HFFc6 (cell line): ENCODE measurements at regions not wholly inside any gene's neighbourhood (a gene's known extent, or its start where the extent isn't known, plus 50 kb on each side); places are given as distances from the start of the nearest gene placed in this dataset.

Experiments used
- DNase-seq: peaks from one replicate; pipeline ENCODE4 v3.0.0-alpha.2; 2018
- H3K27ac Mint-ChIP-seq: 2 replicates; pipeline ENCODE4 v1.8.0; 2020; ENCODE audit warnings: mild to moderate bottlenecking, mixed read lengths
- H3K27me3 Mint-ChIP-seq: 2 replicates; pipeline ENCODE4 v1.8.0; 2021; ENCODE audit warnings: mild to moderate bottlenecking, moderate library complexity, mixed read lengths; ENCODE audit not compliant: insufficient read depth
- H3K36me3 Mint-ChIP-seq: 2 replicates; pipeline ENCODE4 v1.8.0; 2021; ENCODE audit warnings: low read depth, mixed read lengths
- H3K4me1 Mint-ChIP-seq: 2 replicates; pipeline ENCODE4 v1.8.0; 2020; ENCODE audit warnings: low read depth, mixed read lengths
- H3K4me3 Mint-ChIP-seq: 2 replicates; pipeline ENCODE4 v1.8.0; 2020; ENCODE audit warnings: mild to moderate bottlenecking, moderate library complexity, mixed read lengths
- H3K9me3 Mint-ChIP-seq: 2 replicates; pipeline ENCODE4 v1.8.0; 2020; ENCODE audit warnings: mild to moderate bottlenecking, mixed read lengths
- TF ChIP-seq, protein P1 (sequence below): fragments of 200-600 bp; sonication (generic); IDR thresholded peaks from 2 replicates; pipeline ENCODE4 v1.5.0; 2021; ENCODE audit warnings: antibody characterized with exemption, mild to moderate bottlenecking

DNA sequence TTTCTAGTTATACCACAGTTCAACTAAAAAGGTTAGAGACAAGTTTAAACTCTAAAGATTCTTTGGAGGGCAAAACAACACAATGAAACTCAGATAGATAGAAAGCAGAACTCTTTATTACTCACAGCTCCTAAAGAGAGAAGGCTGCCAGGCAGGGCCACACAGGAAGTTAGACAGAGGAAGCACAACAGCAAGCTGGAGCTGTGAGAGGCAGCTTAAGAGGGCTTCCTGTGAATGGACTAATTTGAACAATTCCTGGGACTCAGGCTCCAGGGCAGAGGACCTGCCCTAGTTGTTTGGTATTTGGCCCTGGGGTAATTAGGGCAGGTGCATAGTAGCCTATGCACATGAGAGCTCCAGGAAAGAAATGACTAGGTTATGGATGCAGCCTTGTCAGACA, 803.6 kb downstream of the DIAPH3 start:
- H3K27me3 Mint-ChIP-seq = peaks cover 8% of the 10 kb centered on the region
- peaks cover 6% of the 10 kb centered on the region; the same call in 1 of the 2 replicates for H3K4me1 Mint-ChIP-seq
- H3K9me3 Mint-ChIP-seq = no peaks in the 10 kb centered on the region
- no peak overlapping the region for H3K4me3 Mint-ChIP-seq
- no peaks in the 10 kb centered on the region for H3K36me3 Mint-ChIP-seq
- DNase-seq = no peak
- H3K27ac Mint-ChIP-seq = no peak overlapping the region
- TF ChIP-seq, protein P1, sequence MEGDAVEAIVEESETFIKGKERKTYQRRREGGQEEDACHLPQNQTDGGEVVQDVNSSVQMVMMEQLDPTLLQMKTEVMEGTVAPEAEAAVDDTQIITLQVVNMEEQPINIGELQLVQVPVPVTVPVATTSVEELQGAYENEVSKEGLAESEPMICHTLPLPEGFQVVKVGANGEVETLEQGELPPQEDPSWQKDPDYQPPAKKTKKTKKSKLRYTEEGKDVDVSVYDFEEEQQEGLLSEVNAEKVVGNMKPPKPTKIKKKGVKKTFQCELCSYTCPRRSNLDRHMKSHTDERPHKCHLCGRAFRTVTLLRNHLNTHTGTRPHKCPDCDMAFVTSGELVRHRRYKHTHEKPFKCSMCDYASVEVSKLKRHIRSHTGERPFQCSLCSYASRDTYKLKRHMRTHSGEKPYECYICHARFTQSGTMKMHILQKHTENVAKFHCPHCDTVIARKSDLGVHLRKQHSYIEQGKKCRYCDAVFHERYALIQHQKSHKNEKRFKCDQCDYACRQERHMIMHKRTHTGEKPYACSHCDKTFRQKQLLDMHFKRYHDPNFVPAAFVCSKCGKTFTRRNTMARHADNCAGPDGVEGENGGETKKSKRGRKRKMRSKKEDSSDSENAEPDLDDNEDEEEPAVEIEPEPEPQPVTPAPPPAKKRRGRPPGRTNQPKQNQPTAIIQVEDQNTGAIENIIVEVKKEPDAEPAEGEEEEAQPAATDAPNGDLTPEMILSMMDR = no peak

DNA sequence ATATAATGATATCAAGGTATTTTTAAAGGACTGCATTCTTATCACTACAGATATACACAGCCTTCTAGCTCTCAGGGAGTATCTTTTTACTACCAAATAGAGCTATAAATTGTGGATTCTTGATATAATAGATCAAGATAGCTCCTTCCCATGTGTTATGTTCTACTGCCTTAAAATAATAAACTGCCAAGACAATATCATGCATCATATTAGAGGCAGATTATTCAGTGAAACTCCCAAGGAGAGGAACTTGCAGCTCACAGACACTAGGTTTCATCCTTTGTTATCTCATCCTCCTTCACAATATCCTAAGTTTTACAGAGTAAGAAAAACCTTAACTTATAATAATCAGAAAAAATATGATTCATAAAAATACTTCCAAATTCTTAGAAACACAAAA, 802.8 kb downstream of the DIAPH3 start:
- Mint-ChIP-seq H3K4me3 (no peak overlapping the region), H3K9me3 (no peaks in the 10 kb centered on the region), H3K27ac (no peak overlapping the region), H3K4me1 (peaks cover 6% of the 10 kb centered on the region; the same call in 1 of the 2 replicates), H3K36me3 (no peaks in the 10 kb centered on the region), H3K27me3 (peaks cover 8% of the 10 kb centered on the region)
- no peak for DNase-seq
- TF ChIP-seq, protein P1 = no peak

DNA sequence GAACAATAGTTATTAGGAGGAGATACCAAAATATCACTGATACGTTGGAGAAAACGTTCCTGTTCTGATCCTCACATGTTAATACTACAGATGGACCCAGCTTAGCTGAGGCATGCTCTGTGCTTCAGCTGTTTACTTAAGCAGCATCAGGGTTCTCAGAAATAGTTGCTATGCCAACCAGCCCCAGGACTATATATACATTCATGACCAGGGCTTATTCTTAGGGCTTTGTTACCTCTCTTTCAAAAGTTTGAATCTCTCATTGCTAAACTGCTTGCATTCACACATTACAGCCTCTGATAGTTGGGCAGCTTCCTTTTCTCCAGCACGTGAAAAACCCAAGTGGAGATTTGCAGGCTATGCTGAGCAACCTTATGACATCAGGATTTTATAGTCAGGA, 800.4 kb downstream of the DIAPH3 start:
- peaks cover 10% of the 10 kb centered on the region for H3K27me3 Mint-ChIP-seq
- H3K4me1 Mint-ChIP-seq = no peaks in the 10 kb centered on the region; the same call in 1 of the 2 replicates
- DNase-seq = no peak

DNA sequence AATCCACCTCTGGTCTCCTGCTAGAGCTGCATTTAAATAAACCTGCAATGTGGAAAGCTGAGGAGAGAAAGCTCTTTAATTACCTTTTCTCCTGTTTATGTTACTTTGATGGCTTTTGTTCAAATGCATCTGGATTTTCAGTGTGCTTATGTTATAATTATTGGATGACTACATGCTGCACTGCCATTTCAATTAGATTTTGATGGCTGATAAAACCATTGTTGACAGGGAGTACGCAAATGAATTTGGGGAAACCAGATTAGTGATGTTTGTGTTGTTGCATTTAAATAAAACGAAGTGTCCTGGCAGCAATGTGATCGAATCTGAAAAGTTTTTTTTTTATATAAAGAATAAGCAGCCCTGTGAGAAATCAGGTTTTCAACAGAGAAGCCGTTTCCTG, 799.8 kb downstream of the DIAPH3 start:
- peaks cover 10% of the 10 kb centered on the region for H3K27me3 Mint-ChIP-seq
- no peak overlapping the region for H3K4me3 Mint-ChIP-seq
- H3K4me1 Mint-ChIP-seq = no peaks in the 10 kb centered on the region; the same call in 1 of the 2 replicates
- no peaks in the 10 kb centered on the region for H3K36me3 Mint-ChIP-seq
- no peak for DNase-seq
- TF ChIP-seq, protein P1 = no peak
- H3K9me3 Mint-ChIP-seq = no peaks in the 10 kb centered on the region
- no peak overlapping the region for H3K27ac Mint-ChIP-seq

More for the DNA sequence above, 800.4 kb downstream of the DIAPH3 start:
- Mint-ChIP-seq H3K9me3 (no peaks in the 10 kb centered on the region), H3K4me3 (no peak overlapping the region), H3K27ac (no peak overlapping the region), H3K36me3 (no peaks in the 10 kb centered on the region)
- TF ChIP-seq, protein P1 = no peak

DNA sequence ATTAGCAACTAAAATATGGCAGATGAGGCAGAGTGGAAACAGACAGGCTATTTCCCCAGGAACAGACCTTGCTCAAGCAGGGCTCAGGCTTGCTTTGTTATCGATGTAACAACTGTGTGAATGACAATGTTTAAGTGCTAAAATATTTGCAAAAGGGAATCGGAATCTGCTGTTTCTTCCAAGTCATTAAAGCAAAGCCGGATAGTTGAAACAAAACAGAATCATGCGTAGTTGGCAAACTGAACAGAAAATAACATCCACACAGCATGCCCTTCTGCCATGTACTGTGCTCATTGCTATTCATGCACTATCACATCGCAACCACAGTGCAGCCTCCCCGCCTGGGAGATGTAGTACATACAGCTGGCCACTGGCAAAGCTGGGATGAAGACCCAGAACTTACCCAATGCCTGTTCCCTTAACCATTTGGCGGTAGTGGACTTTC, 799.1 kb downstream of the DIAPH3 start:
- no peaks in the 10 kb centered on the region; the same call in 1 of the 2 replicates for H3K4me1 Mint-ChIP-seq
- no peak for DNase-seq
- no peaks in the 10 kb centered on the region for H3K9me3 Mint-ChIP-seq
- no peaks in the 10 kb centered on the region for H3K36me3 Mint-ChIP-seq
- H3K27me3 Mint-ChIP-seq = peaks cover 8% of the 10 kb centered on the region
- TF ChIP-seq, protein P1 = no peak; the same call in 1 of the 2 replicates
- no peak overlapping the region for H3K4me3 Mint-ChIP-seq
- no peak overlapping the region for H3K27ac Mint-ChIP-seq

DNA sequence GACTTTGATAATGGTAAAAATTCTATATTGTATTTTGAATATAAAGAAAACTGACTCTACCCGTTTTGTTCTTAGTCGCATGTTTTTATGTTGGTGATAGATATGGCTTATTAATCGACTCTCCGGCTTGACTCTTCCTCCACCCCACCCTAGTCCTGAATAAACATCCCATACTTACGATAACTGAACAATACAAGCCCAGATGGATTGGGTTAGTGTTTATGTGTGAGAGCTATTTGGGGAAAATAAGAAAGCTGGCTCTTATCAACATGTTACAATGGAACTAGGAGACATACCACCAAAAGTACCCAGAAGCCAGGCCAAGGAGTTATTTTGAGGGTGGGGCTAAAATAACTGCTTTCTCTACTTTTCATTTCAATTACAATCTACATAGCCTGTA, 796.3 kb downstream of the DIAPH3 start:
- Mint-ChIP-seq H3K4me1 (no peaks in the 10 kb centered on the region; the same call in 1 of the 2 replicates), H3K27me3 (peaks cover 11% of the 10 kb centered on the region), H3K9me3 (no peaks in the 10 kb centered on the region), H3K27ac (no peak overlapping the region), H3K36me3 (no peaks in the 10 kb centered on the region), H3K4me3 (no peak overlapping the region)
- no peak for DNase-seq
- TF ChIP-seq, protein P1 = no peak
